ENCODE measurements at regions not wholly inside any gene's neighbourhood (a gene's known extent, or its start where the extent isn't known, plus 50 kb on each side); places are given as distances from the start of the nearest gene placed in this dataset.

DNA sequence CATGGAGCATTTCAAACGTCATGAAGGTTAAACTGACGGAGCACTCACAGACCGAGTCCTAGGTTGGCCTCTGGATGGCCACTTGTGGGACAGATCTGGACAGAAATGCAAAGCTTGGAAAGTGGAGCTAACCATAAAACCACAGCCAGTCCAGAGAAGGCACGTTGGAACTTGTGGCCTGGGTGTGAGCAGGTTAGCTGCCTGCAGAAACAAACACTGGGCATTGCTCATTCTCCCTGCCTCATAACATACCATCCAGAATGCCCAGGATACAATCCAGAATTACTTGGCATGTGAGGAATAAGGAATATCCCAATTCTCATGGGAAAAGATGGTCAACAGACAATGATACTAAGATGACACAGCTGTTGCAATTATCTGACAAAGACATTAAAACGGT, 1005.0 kb downstream of the TBC1D22A start:
- TF ChIP-seq CTCF (IDR thresholded peaks at IDR 0.05), result no peak
- no peak for TF ChIP-seq POLR2A (IDR thresholded peaks at IDR 0.05)

Measured in adrenal gland (tissue), 5 donors.